Activated T-cell treated with anti-CD3 and anti-CD28 coated beads, Interleukin-2, amount 50 U/mL, for 72 hours (primary cell): ENCODE measurements at regions not wholly inside any gene's neighbourhood (a gene's known extent, or its start where the extent isn't known, plus 50 kb on each side); places are given as distances from the start of the nearest gene placed in this dataset.
"Not testable (repeated sequence)": the region's sequence is repeated elsewhere in the genome, so short reads cannot be mapped to it uniquely, and the experiment has no call there.

Source experiments
- ATAC-seq, 2 donors: fragments of 150-1000 bp; cut with Tn5 transposase; replicated peaks in 1 of 2; 2 replicates each; pipeline ENCODE4 v1.10.0; 2021; ENCODE audit warnings: moderate library complexity in 2 of 2, mild to moderate bottlenecking in 1 of 2
- DNase-seq, 2 donors: peaks; one replicate each; pipeline ENCODE4 v3.0.0; 2021 to 2022; ENCODE audit warnings: mixed read lengths in 1 of 2
- H3K27ac Mint-ChIP-seq: one replicate; pipeline ENCODE4 v1.8.0; 2022; ENCODE audit warnings: mild to moderate bottlenecking, moderate library complexity, mixed read lengths
- H3K27me3 Mint-ChIP-seq: one replicate; pipeline ENCODE4 v1.8.0; 2022; ENCODE audit warnings: low read depth, mixed read lengths
- H3K36me3 Mint-ChIP-seq, 2 donors: one replicate each; pipeline ENCODE4 v1.8.0; 2022; ENCODE audit warnings: mixed read lengths in 2 of 2, mild to moderate bottlenecking in 1 of 2; ENCODE audit not compliant: insufficient read depth in 2 of 2
- H3K4me1 Mint-ChIP-seq: one replicate; pipeline ENCODE4 v1.8.0; 2022; ENCODE audit warnings: low read depth, mixed read lengths
- H3K4me3 Mint-ChIP-seq, 2 donors: one replicate each; pipeline ENCODE4 v1.8.0; 2022; ENCODE audit warnings: mild to moderate bottlenecking in 2 of 2, mixed read lengths in 2 of 2, moderate library complexity in 2 of 2
- H3K9me3 Mint-ChIP-seq, 2 donors: one replicate each; pipeline ENCODE4 v1.8.0; 2022; ENCODE audit warnings: mixed read lengths in 2 of 2

- ATAC-seq: no peak
- no peaks in the 10 kb centered on the region for H3K4me1 Mint-ChIP-seq
- H3K27ac Mint-ChIP-seq: no peak overlapping the region
- no peak overlapping the region for H3K4me3 Mint-ChIP-seq
- peaks cover 1 to 7% of the 10 kb centered on the region in 2 donors for H3K9me3 Mint-ChIP-seq
- no peak for DNase-seq
- H3K36me3 Mint-ChIP-seq: no peaks in the 10 kb centered on the region
- no peaks in the 10 kb centered on the region for H3K27me3 Mint-ChIP-seq
These were observed 54.5 kb upstream of the PRKD1 start for GRCh38 chr14:29982171-29982570.

- Mint-ChIP-seq H3K4me1 (no peaks in the 10 kb centered on the region), H3K9me3 (peaks cover 0 to 7% of the 10 kb centered on the region in 2 donors), H3K36me3 (no peaks in the 10 kb centered on the region), H3K4me3 (no peak overlapping the region), H3K27ac (no peak overlapping the region), H3K27me3 (no peaks in the 10 kb centered on the region)
- no peak for DNase-seq
- ATAC-seq: no peak
These were observed 55.3 kb upstream of the PRKD1 start for GRCh38 chr14:29982993-29983392.

- H3K27me3 Mint-ChIP-seq, H3K36me3 Mint-ChIP-seq, H3K9me3 Mint-ChIP-seq, DNase-seq, ATAC-seq, H3K4me3 Mint-ChIP-seq, H3K4me1 Mint-ChIP-seq, H3K27ac Mint-ChIP-seq: not testable (repeated sequence)
These were observed 62.8 kb upstream of the PRKD1 start for GRCh38 chr14:29990344-29990857.

GRCh38 chr14:29990993-29991392 is 63.3 kb upstream of the PRKD1 start:
- no peaks in the 10 kb centered on the region for H3K9me3 Mint-ChIP-seq

GRCh38 chr14:29993143-29993542 is 65.5 kb upstream of the PRKD1 start:
- DNase-seq (no peak), ATAC-seq (no peak)
- H3K36me3 Mint-ChIP-seq: no peaks in the 10 kb centered on the region
- H3K27ac Mint-ChIP-seq: no peak overlapping the region
- H3K4me3 Mint-ChIP-seq: no peak overlapping the region
- H3K27me3 Mint-ChIP-seq: no peaks in the 10 kb centered on the region
- H3K9me3 Mint-ChIP-seq: no peaks in the 10 kb centered on the region
- H3K4me1 Mint-ChIP-seq: no peaks in the 10 kb centered on the region

More at GRCh38 chr14:29990993-29991392, 63.3 kb upstream of the PRKD1 start:
- Mint-ChIP-seq H3K27ac (no peak overlapping the region), H3K36me3 (no peaks in the 10 kb centered on the region), H3K27me3 (no peaks in the 10 kb centered on the region), H3K4me1 (no peaks in the 10 kb centered on the region), H3K4me3 (no peak overlapping the region)
- DNase-seq: no peak
- ATAC-seq: no peak

- no peak for DNase-seq
- Mint-ChIP-seq H3K27me3 (no peaks in the 10 kb centered on the region), H3K9me3 (no peaks in the 10 kb centered on the region), H3K4me1 (no peaks in the 10 kb centered on the region), H3K27ac (no peak overlapping the region), H3K4me3 (no peak overlapping the region), H3K36me3 (no peaks in the 10 kb centered on the region)
- no peak for ATAC-seq
These were observed 71.4 kb upstream of the PRKD1 start for GRCh38 chr14:29999013-29999539.

GRCh38 chr14:30002859-30003258 is 75.2 kb upstream of the PRKD1 start:
- ATAC-seq (no peak), DNase-seq (no peak)
- Mint-ChIP-seq H3K27ac (no peak overlapping the region), H3K4me3 (no peak overlapping the region), H3K4me1 (no peaks in the 10 kb centered on the region), H3K9me3 (no peaks in the 10 kb centered on the region), H3K27me3 (no peaks in the 10 kb centered on the region), H3K36me3 (no peaks in the 10 kb centered on the region)

GRCh38 chr14:30005114-30005808 is 77.6 kb upstream of the PRKD1 start:
- no peak overlapping the region for H3K4me3 Mint-ChIP-seq
- ATAC-seq (no peak), DNase-seq (no peak)
- no peaks in the 10 kb centered on the region for H3K36me3 Mint-ChIP-seq
- H3K4me1 Mint-ChIP-seq: no peaks in the 10 kb centered on the region
- H3K27me3 Mint-ChIP-seq: no peaks in the 10 kb centered on the region
- peaks cover 0 to 2% of the 10 kb centered on the region in 2 donors for H3K9me3 Mint-ChIP-seq
- H3K27ac Mint-ChIP-seq: no peak overlapping the region

GRCh38 chr14:30006695-30007094 is 79.0 kb upstream of the PRKD1 start:
- no peak overlapping the region for H3K4me3 Mint-ChIP-seq
- H3K27ac Mint-ChIP-seq: no peak overlapping the region
- H3K27me3 Mint-ChIP-seq: no peaks in the 10 kb centered on the region
- DNase-seq (no peak), ATAC-seq (no peak)
- H3K36me3 Mint-ChIP-seq: no peaks in the 10 kb centered on the region
- no peaks in the 10 kb centered on the region for H3K4me1 Mint-ChIP-seq
- H3K9me3 Mint-ChIP-seq: peaks cover 0 to 2% of the 10 kb centered on the region in 2 donors

- Mint-ChIP-seq H3K27me3 (no peaks in the 10 kb centered on the region), H3K9me3 (peaks cover 9 to 14% of the 10 kb centered on the region in 2 donors), H3K4me3 (no peak overlapping the region), H3K27ac (no peak overlapping the region), H3K36me3 (no peaks in the 10 kb centered on the region), H3K4me1 (no peaks in the 10 kb centered on the region)
- DNase-seq (no peak), ATAC-seq (no peak)
These were observed 87.8 kb upstream of the PRKD1 start for GRCh38 chr14:30015489-30015888.

GRCh38 chr14:30016002-30016401 is 88.4 kb upstream of the PRKD1 start:
- Mint-ChIP-seq H3K36me3 (no peaks in the 10 kb centered on the region), H3K4me3 (no peak overlapping the region), H3K27ac (no peak overlapping the region), H3K4me1 (no peaks in the 10 kb centered on the region), H3K9me3 (peaks cover 9 to 14% of the 10 kb centered on the region in 2 donors), H3K27me3 (no peaks in the 10 kb centered on the region)
- no peak for DNase-seq
- no peak for ATAC-seq

- Mint-ChIP-seq H3K36me3 (no peaks in the 10 kb centered on the region), H3K9me3 (peaks cover 5 to 14% of the 10 kb centered on the region in 2 donors), H3K4me1 (no peaks in the 10 kb centered on the region), H3K4me3 (no peak overlapping the region), H3K27ac (no peak overlapping the region), H3K27me3 (no peaks in the 10 kb centered on the region)
- ATAC-seq (no peak), DNase-seq (no peak)
These were observed 89.8 kb upstream of the PRKD1 start for GRCh38 chr14:30017370-30017993.

GRCh38 chr14:30020271-30020670 is 92.6 kb upstream of the PRKD1 start:
- Mint-ChIP-seq H3K9me3 (peaks cover 4 to 14% of the 10 kb centered on the region in 2 donors), H3K27ac (no peak overlapping the region), H3K4me1 (no peaks in the 10 kb centered on the region), H3K27me3 (no peaks in the 10 kb centered on the region), H3K36me3 (no peaks in the 10 kb centered on the region), H3K4me3 (no peak overlapping the region)
- ATAC-seq (no peak), DNase-seq (no peak)
